GM18907 (cell line): ENCODE measurements at regions not wholly inside any gene's neighbourhood (a gene's known extent, or its start where the extent isn't known, plus 50 kb on each side); places are given as distances from the start of the nearest gene placed in this dataset.
"Not testable (repeated sequence)": the region's sequence is repeated elsewhere in the genome, so short reads cannot be mapped to it uniquely, and the experiment has no call there.

ENCODE experiments used
- ATAC-seq: cut with Tn5 transposase; IDR thresholded peaks from one replicate; pipeline ENCODE4 v1.9.1; 2021; ENCODE audit warnings: mild to moderate bottlenecking, moderate library complexity; ENCODE audit not compliant: unreplicated experiment

DNA sequence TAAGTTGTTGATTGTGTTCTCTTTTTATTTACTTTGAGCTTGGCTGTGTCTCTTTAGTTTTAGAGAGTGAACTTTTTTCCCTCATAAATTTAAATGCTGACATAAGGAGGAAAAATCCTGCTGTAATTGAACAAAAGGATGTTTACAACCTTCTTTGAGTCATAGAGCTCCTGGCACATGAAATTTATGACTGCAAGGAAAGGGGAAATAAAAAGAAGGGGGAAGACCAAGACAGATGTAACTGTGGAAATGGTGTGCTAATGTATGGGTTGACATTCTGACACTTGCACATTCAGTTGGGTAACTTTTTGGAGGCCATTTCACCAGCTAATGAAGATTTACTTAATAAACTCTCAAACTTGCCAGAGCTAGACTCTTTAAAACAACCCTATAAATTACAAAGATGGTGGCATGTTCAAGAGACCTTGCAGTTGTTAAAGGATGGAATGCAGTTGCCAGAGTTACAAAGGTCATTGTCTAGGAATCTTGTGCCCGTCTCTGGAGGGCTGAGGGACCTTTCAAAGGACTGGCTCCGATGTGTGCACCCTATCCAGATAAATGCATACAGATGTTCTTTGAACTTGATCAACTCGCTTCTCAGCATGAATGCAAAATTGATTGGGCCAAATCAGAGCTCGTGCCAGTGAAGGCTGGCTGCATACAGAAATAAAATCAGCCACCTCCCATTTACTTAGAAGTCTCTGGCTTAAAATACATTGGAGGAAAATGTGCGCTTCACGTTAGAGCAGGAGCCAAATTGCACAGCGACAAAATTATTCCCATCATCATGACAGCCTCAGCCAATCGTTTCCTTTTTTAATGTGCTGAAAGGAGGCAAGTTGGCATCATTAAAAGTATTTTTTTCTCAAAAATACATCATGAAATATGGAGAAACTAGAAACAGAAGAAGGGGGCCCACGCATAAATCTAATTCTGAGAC, 289.0 kb upstream of the XYLT1 start:
- no peak for ATAC-seq

DNA sequence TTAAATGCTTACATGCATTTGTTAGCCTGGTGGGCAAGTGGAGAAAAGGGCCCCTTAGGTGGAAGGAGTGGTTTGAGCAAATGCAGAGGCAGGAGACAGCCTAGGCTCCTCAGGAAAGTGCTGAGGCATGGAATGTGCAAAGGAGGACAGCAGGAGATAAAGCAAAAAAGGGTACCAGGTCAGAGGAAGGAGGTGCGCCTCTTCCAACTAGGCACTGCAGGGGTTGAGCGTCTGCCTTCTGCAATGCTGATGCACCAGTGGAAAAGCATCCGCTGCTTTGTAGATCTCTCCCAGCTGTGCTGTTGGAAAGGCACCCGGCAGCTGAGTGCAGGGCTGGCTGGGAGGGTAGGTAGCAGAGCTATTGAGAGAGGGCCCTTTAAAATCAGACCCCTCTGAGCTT, 287.0 kb upstream of the XYLT1 start:
- no peak for ATAC-seq

DNA sequence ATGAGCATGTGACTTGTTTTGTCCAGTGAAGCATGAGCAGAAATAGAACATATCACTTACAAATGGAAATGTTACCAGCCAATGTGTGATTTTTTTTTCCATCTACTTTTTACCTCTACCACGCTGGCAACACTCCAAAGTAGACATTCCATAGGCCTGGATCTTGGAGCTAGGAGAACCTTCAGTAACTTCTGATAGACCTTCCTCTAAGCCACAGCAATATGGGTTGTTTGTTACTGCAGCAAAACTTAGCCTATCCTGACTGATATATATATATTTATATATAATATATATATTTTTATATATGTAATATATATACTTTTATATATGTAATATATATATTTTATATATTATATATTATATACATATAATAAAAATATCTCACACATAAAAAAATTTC, 284.4 kb upstream of the XYLT1 start:
- no peak for ATAC-seq

DNA sequence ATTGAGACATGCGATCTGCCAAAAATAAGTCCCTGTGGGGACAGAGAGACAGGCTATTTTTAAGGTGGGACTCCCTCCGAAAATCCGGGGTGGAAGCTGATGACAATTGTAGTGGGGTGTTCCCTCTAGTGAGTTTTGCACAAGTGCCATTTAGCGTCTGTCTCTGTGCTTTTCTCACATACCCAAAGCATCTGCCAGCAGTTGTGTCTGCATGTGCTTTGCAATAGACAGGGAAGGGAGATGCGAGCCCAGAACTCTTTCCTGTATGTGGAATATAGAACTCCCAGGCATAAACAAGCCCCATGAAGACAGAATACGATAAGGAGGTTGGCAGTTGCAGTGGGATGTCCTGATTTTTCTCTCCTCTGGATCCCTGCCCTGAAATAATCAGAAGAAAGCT, 282.7 kb upstream of the XYLT1 start:
- no peak for ATAC-seq

DNA sequence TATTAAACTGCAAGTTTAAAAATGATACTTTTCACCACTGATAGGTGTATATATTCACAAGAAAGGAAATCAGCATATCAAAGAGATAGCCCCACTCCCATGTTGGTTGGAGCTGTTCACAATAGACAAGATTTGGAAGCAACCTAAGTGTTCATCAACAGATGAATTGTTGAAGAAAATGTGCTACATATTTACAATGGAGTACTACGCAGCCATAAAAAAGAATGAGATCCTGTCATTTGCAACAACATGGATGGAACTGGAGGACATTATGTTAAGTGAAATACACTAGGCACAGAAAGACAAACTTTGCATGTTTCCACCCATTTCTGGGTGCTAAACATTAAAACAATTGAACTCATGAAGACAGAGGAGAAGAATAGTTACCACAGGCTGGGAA, 278.9 kb upstream of the XYLT1 start:
- no peak for ATAC-seq

DNA sequence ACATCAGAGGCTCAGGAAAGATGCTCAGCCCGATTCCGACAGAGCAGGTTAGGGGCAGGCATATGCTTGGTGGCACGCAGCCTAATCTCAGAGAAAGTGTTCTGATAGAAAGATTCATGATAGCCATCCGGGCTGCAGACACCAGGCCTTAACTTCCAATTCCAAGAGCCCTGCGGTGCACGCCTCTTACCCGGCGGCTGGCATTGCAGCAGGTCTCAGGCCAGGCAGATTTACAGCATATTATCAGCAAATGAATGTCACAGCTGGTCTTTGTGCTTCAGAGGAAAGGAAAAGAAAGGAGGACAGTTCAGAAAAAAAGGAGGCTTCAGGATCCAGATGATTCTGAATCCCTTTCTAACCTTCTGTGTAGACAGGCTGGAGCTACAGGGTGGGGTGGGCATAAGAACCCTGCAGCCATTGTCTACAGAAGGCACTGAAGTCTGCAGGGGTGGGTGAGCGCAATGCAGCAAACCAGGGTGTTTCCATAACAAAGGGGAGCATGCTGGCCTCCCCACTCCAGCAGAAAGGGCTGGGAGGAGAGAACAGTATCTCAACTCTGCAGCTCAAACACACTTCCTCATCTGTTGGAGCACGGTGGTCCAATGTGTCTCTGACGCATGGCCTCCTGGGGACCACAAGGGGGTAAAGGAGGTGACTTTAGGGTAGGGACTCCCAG, 277.4 kb upstream of the XYLT1 start:
- no peak for ATAC-seq

DNA sequence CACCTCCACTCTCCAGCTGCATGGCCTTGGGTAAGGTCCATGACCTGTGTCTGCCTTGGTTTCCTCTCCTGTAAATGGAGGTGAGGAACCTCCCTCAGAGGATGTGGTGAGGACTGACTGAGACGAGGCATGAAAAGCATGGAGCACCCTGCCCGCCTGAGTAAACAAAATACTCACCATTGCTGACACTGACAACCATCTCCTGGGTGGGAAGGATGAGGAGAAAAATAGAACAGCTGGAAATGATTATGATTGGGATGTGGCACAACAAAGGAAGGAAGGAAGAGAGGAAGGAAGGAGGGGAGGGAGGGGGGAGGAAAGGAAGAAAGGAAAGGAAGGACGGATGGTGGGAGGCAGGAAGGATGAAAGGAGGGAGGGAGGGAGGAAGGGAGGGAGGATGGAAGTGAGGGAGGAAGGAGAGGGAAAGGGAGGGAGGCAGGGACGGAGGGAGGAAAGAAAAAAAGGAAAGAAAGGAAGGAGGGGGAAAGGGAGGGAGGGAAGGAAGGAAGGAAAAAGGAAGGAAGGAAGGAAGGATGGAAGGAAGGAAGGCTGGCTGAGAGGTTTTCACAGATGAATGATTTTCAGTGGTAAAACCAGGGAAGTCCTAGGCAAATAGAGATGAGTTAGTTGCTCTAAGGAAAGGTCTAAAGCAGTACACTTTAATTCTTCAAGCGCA, 276.5 kb upstream of the XYLT1 start:
- ATAC-seq, result no peak

DNA sequence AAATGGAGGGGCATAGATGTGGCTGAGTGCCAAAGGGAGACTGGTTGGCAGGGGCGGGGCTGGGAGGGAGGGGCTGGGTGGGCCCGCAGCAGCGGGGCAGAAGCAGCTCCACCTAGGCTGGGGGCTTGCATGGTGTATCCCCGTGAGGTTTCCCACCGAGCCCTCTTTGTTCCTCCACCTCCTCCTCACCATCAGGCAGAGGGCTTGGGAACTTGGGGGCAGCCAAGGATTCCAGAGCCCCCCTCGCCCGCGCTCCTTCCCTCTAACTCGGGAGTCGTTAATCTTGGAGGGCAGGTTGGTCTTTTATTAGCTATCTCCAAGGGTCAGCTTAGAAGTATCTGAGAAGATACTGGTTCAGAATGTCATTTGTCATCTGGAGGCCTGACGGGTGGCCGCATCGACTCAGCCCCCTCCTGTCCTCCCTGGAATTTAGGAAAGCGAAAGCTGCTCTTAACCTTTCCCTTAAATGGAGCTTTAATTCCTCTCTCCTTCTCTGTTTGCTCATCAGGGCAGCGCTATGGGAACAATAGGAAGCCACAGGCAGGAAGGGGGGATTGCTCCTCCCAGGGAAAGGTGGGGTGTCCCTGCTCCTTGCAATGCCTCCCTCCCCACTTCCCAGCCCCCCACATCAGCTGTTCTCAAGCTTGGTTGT, 274.3 kb upstream of the XYLT1 start:
- ATAC-seq, result no peak

DNA sequence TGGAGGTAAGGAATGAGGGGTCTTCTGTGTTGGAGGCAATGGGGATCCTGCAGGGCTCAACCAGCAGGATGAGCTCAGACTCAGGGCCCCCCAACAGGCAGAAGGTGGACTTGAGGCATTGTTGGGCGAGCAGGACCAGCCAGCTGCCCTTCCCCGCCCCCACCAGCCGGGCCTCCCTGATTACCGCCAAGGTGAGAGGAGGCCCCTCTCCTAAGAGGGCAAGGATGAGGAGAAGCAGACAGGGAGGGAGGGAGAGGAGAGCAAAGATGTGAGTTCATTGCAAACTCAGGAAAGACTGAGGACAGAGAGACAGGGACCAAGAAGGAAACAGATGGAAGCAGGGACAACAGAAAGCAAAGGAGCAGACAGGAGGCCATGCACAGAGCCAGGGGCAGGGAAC, 272.8 kb upstream of the XYLT1 start:
- no peak for ATAC-seq

DNA sequence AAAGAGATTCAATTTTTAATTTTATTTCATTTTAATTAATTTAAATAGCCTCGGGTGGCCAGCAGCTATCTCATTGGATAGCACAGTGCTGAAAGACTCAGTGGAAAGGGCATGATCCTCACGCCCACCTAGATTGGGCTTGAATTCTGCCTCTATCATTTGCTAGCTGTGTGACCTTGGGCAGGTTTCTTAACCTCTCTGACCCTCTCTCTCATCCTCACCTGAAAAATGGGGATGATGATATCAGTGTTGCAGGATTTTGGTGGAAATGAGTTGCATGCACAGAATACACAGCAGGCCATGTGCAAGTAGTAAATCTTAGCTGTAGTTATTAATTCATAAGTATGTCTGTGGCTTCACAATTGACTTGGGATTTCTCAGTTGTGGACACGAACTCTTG, 272.4 kb upstream of the XYLT1 start:
- no peak for ATAC-seq

DNA sequence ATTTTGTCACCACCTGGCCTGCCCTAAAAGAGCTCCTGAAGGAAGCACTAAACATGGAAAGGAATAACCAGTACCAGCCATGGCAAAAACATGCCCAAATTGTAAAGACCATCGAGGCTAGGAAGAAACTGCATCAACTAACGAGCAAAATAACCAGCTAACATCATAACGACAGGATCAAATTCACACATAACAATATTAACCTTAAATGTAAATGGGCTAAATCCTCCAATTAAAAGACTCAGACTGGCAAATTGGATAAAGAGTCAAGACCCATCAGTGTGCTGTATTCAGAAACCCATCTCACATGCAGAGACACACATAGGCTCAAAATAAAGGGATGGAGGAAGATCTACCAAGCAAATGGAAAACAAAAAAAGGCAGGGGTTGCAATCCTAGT, 264.3 kb upstream of the XYLT1 start:
- not testable (repeated sequence) for ATAC-seq

DNA sequence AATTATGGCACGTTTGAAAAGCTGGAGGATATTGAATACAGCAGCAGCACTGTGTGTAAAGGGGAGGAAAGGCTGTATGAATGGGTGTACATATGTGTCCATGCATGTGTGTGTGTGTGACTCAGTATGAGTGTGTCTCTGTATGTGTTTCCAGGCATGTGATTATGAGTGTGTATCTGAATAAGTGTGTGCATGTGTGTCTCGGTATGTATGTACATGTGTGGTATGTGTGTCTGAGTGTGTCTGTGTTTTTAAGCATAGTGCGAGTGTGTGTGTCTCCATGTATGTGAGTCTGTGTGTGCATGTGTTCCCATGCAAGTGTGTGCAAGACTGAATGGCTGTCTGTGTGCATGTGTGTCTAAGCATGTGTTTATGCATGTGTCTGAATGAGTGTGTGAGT, 259.1 kb upstream of the XYLT1 start:
- no peak for ATAC-seq

DNA sequence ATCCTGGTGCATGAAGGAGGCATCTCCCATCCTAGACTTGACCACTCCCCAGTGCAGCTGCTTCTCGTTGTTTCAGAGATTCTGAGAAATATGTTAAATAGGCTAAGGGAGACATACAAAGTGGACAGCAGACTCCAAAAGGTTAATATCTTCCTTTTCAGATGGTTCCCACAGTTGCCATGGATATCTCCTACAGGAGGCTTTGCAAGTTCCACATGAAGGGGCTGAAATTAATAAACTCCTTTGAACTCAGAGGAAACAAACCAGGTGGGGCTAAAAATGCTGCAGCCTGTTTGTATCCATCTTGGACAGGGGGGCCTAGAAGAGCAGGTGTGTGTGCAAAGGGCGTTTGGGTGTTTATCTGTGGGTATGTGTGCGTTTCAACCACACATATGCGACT, 257.4 kb upstream of the XYLT1 start:
- ATAC-seq, result no peak

DNA sequence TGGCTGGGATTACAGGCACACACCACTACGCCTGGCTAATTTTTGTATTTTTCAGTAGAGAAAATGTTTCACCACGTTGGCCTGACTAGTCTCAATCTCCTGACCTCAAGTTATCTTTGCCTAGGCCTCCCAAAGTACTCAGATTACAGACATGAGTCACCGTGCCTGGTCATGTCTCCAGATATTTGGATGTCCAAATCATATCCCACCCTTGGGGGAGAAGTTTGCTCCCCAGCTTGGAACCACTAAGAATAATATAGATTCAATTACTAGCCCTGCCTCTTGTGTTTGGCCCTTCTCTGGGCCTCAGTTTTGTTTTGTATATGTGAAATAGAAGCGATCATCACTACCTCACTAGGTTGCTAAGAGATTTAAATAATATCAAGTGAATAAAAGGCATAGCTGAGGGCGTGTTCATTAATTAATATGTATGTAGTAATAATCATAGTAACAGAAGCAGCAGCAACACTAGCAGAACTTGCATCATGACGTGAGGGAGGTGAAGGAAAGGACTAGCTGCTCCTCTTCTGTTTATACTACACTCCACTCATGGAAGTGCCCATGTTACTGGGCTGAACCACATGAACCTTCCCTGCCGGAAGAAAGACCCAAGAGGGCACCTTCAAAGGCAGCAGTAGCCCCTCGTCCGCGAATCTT, 253.6 kb upstream of the XYLT1 start:
- ATAC-seq, result no peak

DNA sequence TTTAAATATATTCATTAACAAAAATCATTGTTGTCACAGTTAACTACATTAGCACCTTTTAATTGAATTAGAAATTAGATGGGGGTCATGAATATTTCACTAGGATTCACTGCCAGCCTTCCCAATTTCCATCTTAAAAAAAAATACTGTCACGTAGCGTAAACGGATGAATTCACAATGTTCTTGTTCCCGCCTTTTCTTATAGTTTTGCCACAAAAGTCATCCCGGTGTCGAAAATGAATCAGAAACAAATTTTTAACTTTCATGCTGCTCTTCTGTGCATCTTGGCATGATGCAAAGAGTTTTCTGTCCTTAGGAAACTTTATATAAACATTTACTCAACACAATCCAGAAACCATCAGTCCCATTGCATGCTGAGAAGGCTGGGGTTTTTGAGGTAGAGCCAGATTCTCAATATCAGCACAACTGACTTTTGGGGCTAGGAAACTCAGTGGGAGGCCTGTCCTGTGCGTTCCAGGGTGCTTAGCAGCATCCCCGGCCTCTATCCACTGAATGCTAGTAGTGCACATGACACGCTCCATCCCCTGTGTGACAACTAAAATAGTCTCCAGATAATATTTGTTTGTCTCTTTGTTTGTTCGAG, 252.9 kb upstream of the XYLT1 start:
- no peak for ATAC-seq

DNA sequence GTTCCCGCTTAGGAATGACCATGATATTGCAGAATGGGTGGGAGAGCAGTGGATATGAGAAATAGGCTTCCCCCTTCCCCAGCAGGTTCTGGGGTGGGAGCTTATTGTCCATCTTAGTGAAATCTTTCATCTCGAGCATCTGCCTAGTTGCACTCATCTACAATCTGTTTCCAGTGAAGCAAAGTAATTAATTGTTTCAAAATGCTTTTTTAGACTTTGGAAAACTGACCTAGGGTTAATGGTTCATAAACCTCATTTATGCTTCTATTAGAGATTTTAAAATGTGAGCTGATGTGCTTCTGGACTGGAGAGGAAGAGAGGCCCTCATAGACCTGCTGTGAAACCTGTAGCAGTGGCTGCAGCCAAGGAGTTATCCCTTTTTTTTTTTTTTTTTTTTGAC, 247.7 kb upstream of the XYLT1 start:
- ATAC-seq, result no peak

DNA sequence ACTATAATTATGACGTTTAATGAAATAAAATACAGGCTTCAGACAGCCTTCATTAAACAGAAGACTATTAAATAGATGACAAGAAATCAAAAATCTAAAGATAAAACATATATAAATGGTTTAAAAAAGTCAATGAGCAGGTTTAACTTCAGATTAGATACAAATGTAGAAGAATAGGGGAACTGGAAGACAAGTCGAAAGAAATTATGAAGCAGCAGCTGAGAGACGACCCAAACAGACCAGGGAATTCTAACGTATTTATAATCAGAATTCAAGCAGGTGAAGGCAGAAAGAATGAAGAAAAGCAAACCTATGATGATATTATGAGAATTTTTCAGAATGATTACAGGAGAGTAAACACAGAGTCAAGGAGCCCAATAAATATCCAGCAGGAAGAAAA, 235.1 kb upstream of the XYLT1 start:
- no peak for ATAC-seq

DNA sequence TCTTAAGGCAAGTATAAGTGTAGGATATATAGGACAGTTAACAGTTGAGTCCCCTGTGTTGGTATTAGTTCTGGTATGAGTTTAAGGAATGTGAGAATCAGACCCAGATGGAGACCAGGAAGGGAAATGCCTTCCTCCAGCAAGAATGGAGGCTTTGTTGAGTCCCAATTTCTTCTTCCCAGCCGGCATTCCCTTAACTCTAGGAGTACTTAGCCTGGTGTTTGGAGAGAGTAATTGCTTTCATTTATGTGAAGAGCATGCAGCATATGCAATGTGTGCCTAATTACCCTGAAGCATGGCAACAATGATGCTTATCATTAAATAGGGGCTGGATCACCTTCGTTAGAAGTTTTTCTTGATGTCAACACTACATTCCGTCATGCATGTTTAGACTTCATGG, 225.9 kb upstream of the XYLT1 start:
- no peak for ATAC-seq

DNA sequence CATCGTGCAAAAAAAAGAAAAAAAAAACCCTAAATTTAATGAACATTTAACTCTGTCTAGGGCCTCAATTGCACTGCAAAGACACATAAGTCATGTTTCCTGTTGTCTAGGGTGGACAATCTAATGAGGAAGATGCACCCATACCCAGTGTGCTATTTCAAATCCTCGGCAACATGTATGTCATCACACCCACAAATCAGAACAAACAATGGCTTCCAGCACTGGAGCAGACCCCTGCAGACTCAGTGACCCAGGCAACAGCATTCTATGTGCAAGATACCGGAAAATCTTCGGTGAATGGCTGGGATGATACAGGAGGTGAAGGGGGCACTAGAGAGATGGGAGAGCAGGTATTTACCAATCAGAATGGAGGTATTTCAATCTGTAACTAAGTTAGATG, 221.7 kb upstream of the XYLT1 start:
- no peak for ATAC-seq

DNA sequence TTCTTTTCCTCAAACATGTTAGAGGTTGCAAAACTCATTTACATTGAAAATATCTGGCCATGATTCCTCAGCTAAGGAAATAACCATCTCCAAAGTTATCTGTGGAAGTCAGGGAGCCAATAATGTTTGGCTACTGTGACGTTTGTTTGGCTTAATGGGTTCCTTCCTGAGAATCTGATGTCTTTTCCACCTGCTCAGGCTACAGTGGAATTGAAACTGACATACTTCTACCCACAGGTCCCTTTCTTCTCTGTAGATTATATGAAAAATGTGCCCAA, 221.1 kb upstream of the XYLT1 start:
- no peak for ATAC-seq
